Heart left ventricle (tissue), 16 donors: ENCODE measurements at regions not wholly inside any gene's neighbourhood (a gene's known extent, or its start where the extent isn't known, plus 50 kb on each side); places are given as distances from the start of the nearest gene placed in this dataset.

Experiments used
- ATAC-seq, 4 donors: fragments of 200-7000 bp; cut with Tn5 transposase; one replicate each; pipeline ENCODE4 v1.9.1; 2020 to 2022; ENCODE audit warnings: moderate library complexity in 4 of 4, mild to moderate bottlenecking in 3 of 4, moderate number of reproducible peaks in 1 of 4
- DNase-seq, 5 donors: peaks; one replicate each; pipeline ENCODE4 v3.0.0-alpha.2; 2020
- H3K27ac ChIP-seq, 12 donors: fragments of 200-600 bp; sonication (generic) in 4 of 12; one replicate each; pipeline versions ENCODE4 v1.5.0 to v1.8.0; 2016 to 2022; ENCODE audit warnings: mild to moderate bottlenecking in 2 of 12
- H3K27me3 ChIP-seq, 9 donors: fragments of 200-600 bp; sonication (generic) in 2 of 9; one replicate each; pipeline versions ENCODE4 v1.5.1 to v1.8.0; 2016 to 2022; ENCODE audit warnings: mild to moderate bottlenecking in 3 of 9
- H3K36me3 ChIP-seq, 9 donors: fragments of 200-600 bp; sonication (generic) in 2 of 9; one replicate each; pipeline versions ENCODE4 v1.5.0 to v1.8.0; 2018 to 2022; ENCODE audit warnings: mild to moderate bottlenecking in 2 of 9
- H3K4me1 ChIP-seq, 12 donors: fragments of 200-600 bp; sonication (generic) in 4 of 12; one replicate each; pipeline versions ENCODE4 v1.5.0 to v1.8.0; 2016 to 2022; ENCODE audit warnings: mild to moderate bottlenecking in 3 of 12
- H3K4me3 ChIP-seq, 12 donors: fragments of 200-600 bp; sonication (generic) in 4 of 12; one replicate each; pipeline versions ENCODE4 v1.5.0 to v1.8.0; 2017 to 2022; ENCODE audit warnings: mild to moderate bottlenecking in 9 of 12, moderate library complexity in 4 of 12
- H3K9me3 ChIP-seq, 12 donors: fragments of 200-600 bp; sonication (generic) in 4 of 12; one replicate each; pipeline versions ENCODE4 v1.5.0 to v1.8.0; 2016 to 2022; ENCODE audit warnings: mild to moderate bottlenecking in 1 of 12
- CTCF ChIP-seq, 12 donors: fragments of 200-600 bp; sonication (generic) in 4 of 12; IDR thresholded peaks; one replicate each; pipeline versions ENCODE4 v1.5.0 to v1.8.0; 2018 to 2022; ENCODE audit warnings: antibody characterized with exemption in 12 of 12, mild to moderate bottlenecking in 5 of 12
- POLR2A ChIP-seq, 2 donors: fragments of 450-650 bp; IDR thresholded peaks; one replicate each; pipeline ENCODE4 v1.6.1; 2017; ENCODE audit warnings: antibody characterized with exemption in 2 of 2, mild to moderate bottlenecking in 2 of 2, moderate library complexity in 2 of 2
- WGBS, 4 donors: extraction: QIAGEN DNeasy Blood & Tissue Kit in 2 of 4; methylation state at CpG; one replicate each; pipeline versions ENCODE4 v1.1.5 to v1.1.7; 2013 to 2018; 5-methylcytosine and 5-hydroxymethylcytosine counted together
- intact Hi-C, 10 donors: fragments of 100-400 bp; cut with DNase I; formaldehyde crosslinking; loops; one replicate each; pipeline versions ENCODE4 v1.11.1 to v1.14.2; 2022
- donor health status: ischemic (EF 13 %, LVEDD 7.1; RV severe dilation, severe dysfunction).
- donor health status: healthy with polysubstance abuse.
- donor health status: DM: no; HTN: yes; CAD: no.
- donor health status: DM: no; HTN: no; CAD: no.
- donor health status: ischemic (EF 25% LVEDD 6.9; RV normal size, moderate dysfunction).
- donor health status: ischemic (EF 25% LVEDD 5.7; RV mildly dilated, moderate dysfunction).
- donor health status: healthy.
- donor health status: DM: yes; HTN: yes; CAD: no.
- donor health status: ischemic (EF 35%, LVEDD 5.7; RV mildly dilated, moderate dysfunction).
- donor health status: nonischemic (EF 11% LVEDD 7.7; RV severe dilation, severe dysfunction).
- donor health status: DM: yes; HTN: yes; CAD: no.
- donor health status: PGD.
- donor health status: ischemic (EF 29% LVEDD 5.4; RV normal size, mild dysfunction).
- donor health status: nonischemic (EF 23%, LVEDD 6.1; RV moderate dilation, normal function).

- TF ChIP-seq POLR2A (IDR thresholded peaks at IDR 0.05): no peak
- no peak for TF ChIP-seq CTCF (IDR thresholded peaks at IDR 0.05)
- DNase-seq (no peak), ATAC-seq (no peak)
- Histone ChIP-seq H3K4me1 (no peaks in the 10 kb centered on the region), H3K27me3 (no peaks in the 10 kb centered on the region), H3K36me3 (no peaks in the 10 kb centered on the region), H3K4me3 (no peak overlapping the region), H3K9me3 (peaks cover 0 to 3% (median 0%) of the 10 kb centered on the region in 12 donors), H3K27ac (no peak overlapping the region)
- intact Hi-C loops: no loop called here
- 76 to 87% (median 77%) methylated on average over 2 of the region's 2 CpGs for WGBS, 4 donors
Observed at GRCh38 chr5:165981671-165982070, 2309.8 kb upstream of the WWC1 start.

GRCh38 chr5:165996201-165996875, 2295.1 kb upstream of the WWC1 start:
- peaks cover 0 to 7% (median 0%) of the 10 kb centered on the region in 12 donors for H3K4me1 ChIP-seq
- H3K4me3 ChIP-seq: no peak overlapping the region
- ATAC-seq: no peak

DNA sequence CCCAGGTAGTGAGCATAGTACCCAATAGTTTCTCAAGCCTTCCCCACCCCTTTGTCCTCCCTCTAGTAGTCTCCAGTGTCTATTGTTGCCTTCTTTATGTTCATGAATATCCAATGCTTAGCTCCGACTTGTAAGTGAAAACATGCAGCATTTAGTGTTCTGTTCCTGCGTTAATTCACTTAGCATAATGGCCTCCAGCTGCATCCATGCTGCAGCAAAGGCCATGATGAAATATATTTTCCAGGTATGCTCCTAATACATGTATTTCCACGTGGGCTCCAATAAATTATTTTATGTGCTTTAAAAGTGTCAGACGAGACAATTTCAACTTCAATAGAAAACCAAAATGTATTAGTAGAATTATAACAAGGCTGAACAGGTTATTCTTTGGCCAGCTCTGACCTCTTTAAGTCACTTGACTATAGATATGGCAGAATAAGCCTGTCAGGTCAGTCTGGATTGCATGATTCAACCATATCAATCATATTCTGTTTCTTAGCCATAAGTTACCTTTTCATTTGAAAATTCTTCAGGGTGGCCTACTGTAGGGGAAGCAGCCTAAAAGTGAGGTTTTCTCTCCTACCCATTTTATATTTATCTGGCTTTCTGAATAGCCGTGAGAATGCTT, 2291.6 kb upstream of the WWC1 start:
- no peak overlapping the region for H3K4me3 ChIP-seq
- H3K27ac ChIP-seq: no peak overlapping the region
- ATAC-seq: no peak
- 77 to 84% (median 79%) methylated on average over 5 of the region's 5 CpGs for WGBS, 4 donors
- TF ChIP-seq CTCF (IDR thresholded peaks at IDR 0.05): no peak
- TF ChIP-seq POLR2A (IDR thresholded peaks at IDR 0.05): no peak
- H3K36me3 ChIP-seq: no peaks in the 10 kb centered on the region
- no peak for DNase-seq
- H3K9me3 ChIP-seq: no peaks in the 10 kb centered on the region
- H3K4me1 ChIP-seq: peaks cover 0 to 7% (median 0%) of the 10 kb centered on the region in 12 donors
- H3K27me3 ChIP-seq: no peaks in the 10 kb centered on the region
- intact Hi-C loops: no loop called here

More at GRCh38 chr5:165996201-165996875, 2295.1 kb upstream of the WWC1 start:
- DNase-seq: no peak
- intact Hi-C loops: no loop called here
- no peaks in the 10 kb centered on the region for H3K36me3 ChIP-seq
- H3K9me3 ChIP-seq: peaks cover 0 to under 1% (median 0%) of the 10 kb centered on the region in 12 donors
- no peaks in the 10 kb centered on the region for H3K27me3 ChIP-seq
- no peak overlapping the region for H3K27ac ChIP-seq
- TF ChIP-seq CTCF (IDR thresholded peaks at IDR 0.05) (no peak), POLR2A (IDR thresholded peaks at IDR 0.05) (no peak)
- WGBS, 4 donors: 15 to 24% (median 17%) methylated on average over 13 of the region's 13 CpGs

DNA sequence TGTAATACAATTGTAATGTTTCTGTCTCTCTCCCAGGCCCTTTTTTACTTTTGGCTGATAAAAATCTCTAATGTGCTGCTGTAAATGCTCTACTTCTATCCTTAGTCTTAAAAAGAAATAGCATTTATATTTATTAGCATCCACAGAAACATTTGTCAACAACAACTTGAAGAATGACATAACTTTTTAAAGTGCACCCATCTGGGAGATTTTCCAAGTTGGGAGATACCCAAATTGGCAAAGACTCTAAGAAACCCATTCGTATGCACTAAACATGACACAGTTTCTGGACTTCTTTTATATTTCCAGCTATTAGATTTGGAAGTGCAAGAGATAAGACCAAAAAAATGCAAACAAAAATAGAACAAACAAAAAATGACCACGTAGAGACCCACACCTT, 2287.4 kb upstream of the WWC1 start:
- Histone ChIP-seq H3K27me3 (no peaks in the 10 kb centered on the region), H3K27ac (no peak overlapping the region), H3K36me3 (no peaks in the 10 kb centered on the region), H3K4me3 (no peak overlapping the region), H3K4me1 (no peaks in the 10 kb centered on the region), H3K9me3 (no peaks in the 10 kb centered on the region)
- DNase-seq: no peak
- WGBS, 4 donors: 12 to 19% (median 16%) methylated on average over 2 of the region's 2 CpGs
- intact Hi-C loops: no loop called here
- ATAC-seq: no peak
- no peak for TF ChIP-seq POLR2A (IDR thresholded peaks at IDR 0.05)
- no peak for TF ChIP-seq CTCF (IDR thresholded peaks at IDR 0.05)
